ENCODE measurements at regions not wholly inside any gene's neighbourhood (a gene's known extent, or its start where the extent isn't known, plus 50 kb on each side); places are given as distances from the start of the nearest gene placed in this dataset.

- H3K27me3 ChIP-seq (replicated peaks; ENCODE audit: control insufficient read depth, insufficient read depth, low read length) = no peaks in the 10 kb centered on the region
- TF ChIP-seq CTCF (IDR thresholded peaks at IDR 0.05; ENCODE audit: insufficient read depth, low read length, poor library complexity, severe bottlenecking) = no peak
- no peak overlapping the region for H3K4me3 ChIP-seq (replicated peaks; ENCODE audit: low read depth, low read length)
- H3K36me3 ChIP-seq (ENCODE audit: control insufficient read depth, insufficient read depth, low read length) = no peaks in the 10 kb centered on the region
- DNase-seq (ENCODE audit: extremely low read depth, insufficient read length) = no peak
Measured at GRCh38 chr12:88736031-88736430, 155.8 kb upstream of the KITLG start.

DNA sequence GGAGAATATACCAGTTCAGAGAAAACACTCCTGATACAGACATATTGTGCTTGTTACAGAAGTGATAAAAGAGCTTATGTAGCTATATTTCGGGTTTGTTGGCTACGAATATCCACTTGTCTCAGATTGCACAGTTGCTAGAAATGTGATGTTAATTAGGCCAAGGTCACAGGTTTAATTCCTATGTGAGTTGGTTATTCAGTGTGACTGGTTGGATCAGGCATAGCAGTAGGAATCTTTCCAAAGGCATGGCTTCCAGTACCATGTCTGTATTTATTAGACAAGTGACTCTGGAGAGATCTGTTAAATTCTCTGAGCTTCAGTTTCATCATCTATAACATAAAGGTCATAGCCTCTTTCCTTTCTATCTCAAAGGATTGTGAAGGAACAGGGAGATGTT, 152.7 kb upstream of the KITLG start:
- no peak for TF ChIP-seq CTCF (IDR thresholded peaks at IDR 0.05; ENCODE audit: insufficient read depth, low read length, poor library complexity, severe bottlenecking)
- DNase-seq (ENCODE audit: extremely low read depth, insufficient read length) = no peak
- Histone ChIP-seq H3K36me3 (ENCODE audit: control insufficient read depth, insufficient read depth, low read length) (no peaks in the 10 kb centered on the region), H3K27me3 (replicated peaks; ENCODE audit: control insufficient read depth, insufficient read depth, low read length) (no peaks in the 10 kb centered on the region), H3K4me3 (replicated peaks; ENCODE audit: low read depth, low read length) (no peak overlapping the region)

GRCh38 chr12:88729196-88729595, 148.9 kb upstream of the KITLG start:
- no peak for DNase-seq (ENCODE audit: extremely low read depth, insufficient read length)
- Histone ChIP-seq H3K36me3 (ENCODE audit: control insufficient read depth, insufficient read depth, low read length) (no peaks in the 10 kb centered on the region), H3K27me3 (replicated peaks; ENCODE audit: control insufficient read depth, insufficient read depth, low read length) (no peaks in the 10 kb centered on the region), H3K4me3 (replicated peaks; ENCODE audit: low read depth, low read length) (no peak overlapping the region)
- TF ChIP-seq CTCF (IDR thresholded peaks at IDR 0.05; ENCODE audit: insufficient read depth, low read length, poor library complexity, severe bottlenecking) = no peak

- DNase-seq (ENCODE audit: extremely low read depth, insufficient read length) = no peak
- no peak overlapping the region for H3K4me3 ChIP-seq (replicated peaks; ENCODE audit: low read depth, low read length)
- no peaks in the 10 kb centered on the region for H3K27me3 ChIP-seq (replicated peaks; ENCODE audit: control insufficient read depth, insufficient read depth, low read length)
- no peak for TF ChIP-seq CTCF (IDR thresholded peaks at IDR 0.05; ENCODE audit: insufficient read depth, low read length, poor library complexity, severe bottlenecking)
- H3K36me3 ChIP-seq (ENCODE audit: control insufficient read depth, insufficient read depth, low read length) = no peaks in the 10 kb centered on the region
Measured at GRCh38 chr12:88726806-88727720, 146.8 kb upstream of the KITLG start.

- Histone ChIP-seq H3K27me3 (replicated peaks; ENCODE audit: control insufficient read depth, insufficient read depth, low read length) (no peaks in the 10 kb centered on the region), H3K4me3 (replicated peaks; ENCODE audit: low read depth, low read length) (no peak overlapping the region), H3K36me3 (ENCODE audit: control insufficient read depth, insufficient read depth, low read length) (no peaks in the 10 kb centered on the region)
- no peak for DNase-seq (ENCODE audit: extremely low read depth, insufficient read length)
- TF ChIP-seq CTCF (IDR thresholded peaks at IDR 0.05; ENCODE audit: insufficient read depth, low read length, poor library complexity, severe bottlenecking) = no peak
Measured at GRCh38 chr12:88725592-88726143, 145.4 kb upstream of the KITLG start.

Measured in GM06990 (cell line).